ENCODE measurements at regions not wholly inside any gene's neighbourhood (a gene's known extent, or its start where the extent isn't known, plus 50 kb on each side); places are given as distances from the start of the nearest gene placed in this dataset.
A peak's percentile ranks its signal among the peaks of the same experiment; 100 is the strongest.

- Histone ChIP-seq H3K9me3 (ENCODE audit: control insufficient read depth in 4 of 4, low read length in 3 of 4) (no peaks in the 10 kb centered on the region), H3K4me1 (ENCODE audit: control insufficient read depth in 4 of 4, insufficient read depth in 4 of 4, low read length in 3 of 4) (peaks cover 0 to 9% (median 6%) of the 10 kb centered on the region in 4 donors), H3K27me3 (ENCODE audit: control insufficient read depth in 4 of 4, insufficient read depth in 4 of 4, low read length in 3 of 4) (peaks cover 0 to 6% (median 2%) of the 10 kb centered on the region in 4 donors), H3K36me3 (ENCODE audit: control insufficient read depth in 4 of 4, insufficient read depth in 3 of 4, low read depth in 1 of 4, low read length in 3 of 4) (no peaks in the 10 kb centered on the region), H3K9ac (ENCODE audit: low read depth in 1 of 2, low read length in 2 of 2) (no peak overlapping the region), H3K27ac (ENCODE audit: low read depth in 1 of 2, low read length in 2 of 2) (no peak overlapping the region), H3K4me3 (ENCODE audit: low read depth in 1 of 3, low read length in 3 of 3) (no peak overlapping the region)
- 73% methylated on average over 3 of the region's 3 CpGs for whole genome bisulfite sequencing
- no peak for DNase-seq (ENCODE audit: low spot score)
- TF ChIP-seq FOXA1 (IDR thresholded peaks at IDR 0.05) (no peak), FOXA2 (IDR thresholded peaks at IDR 0.05) (no peak), RXRA (IDR thresholded peaks at IDR 0.05) (no peak)
Measured at GRCh38 chr10:108913300-108913699, 1010.0 kb downstream of the XPNPEP1 start.

- peak; percentile 47 for DNase-seq (ENCODE audit: low spot score)
- H3K4me3 ChIP-seq (ENCODE audit: low read depth in 1 of 3, low read length in 3 of 3): peak overlapping the region; percentile 41 to 55 (median 49)
- TF ChIP-seq YY1 (IDR thresholded peaks at IDR 0.05): no peak
- peak; percentile 60 to 71 for TF ChIP-seq RAD21 (IDR thresholded peaks at IDR 0.05)
- H3K36me3 ChIP-seq (ENCODE audit: control insufficient read depth in 4 of 4, insufficient read depth in 3 of 4, low read depth in 1 of 4, low read length in 3 of 4): no peaks in the 10 kb centered on the region
- peaks cover 0 to 9% (median 6%) of the 10 kb centered on the region in 4 donors for H3K4me1 ChIP-seq (ENCODE audit: control insufficient read depth in 4 of 4, insufficient read depth in 4 of 4, low read length in 3 of 4)
- H3K27ac ChIP-seq (ENCODE audit: low read depth in 1 of 2, low read length in 2 of 2): no peak overlapping the region
- H3K9ac ChIP-seq (ENCODE audit: low read depth in 1 of 2, low read length in 2 of 2): no peak overlapping the region
- H3K9me3 ChIP-seq (ENCODE audit: control insufficient read depth in 4 of 4, low read length in 3 of 4): no peaks in the 10 kb centered on the region
- peaks cover 0 to 6% (median 2%) of the 10 kb centered on the region in 4 donors for H3K27me3 ChIP-seq (ENCODE audit: control insufficient read depth in 4 of 4, insufficient read depth in 4 of 4, low read length in 3 of 4)
- 3% methylated on average over 47 of the region's 47 CpGs for WGBS
Measured at GRCh38 chr10:108911814-108912541, 1011.3 kb downstream of the XPNPEP1 start.

- 95% methylated on average over 1 of the region's 1 CpG for WGBS
- Histone ChIP-seq H3K27ac (ENCODE audit: low read depth in 1 of 2, low read length in 2 of 2) (no peak overlapping the region), H3K9me3 (ENCODE audit: control insufficient read depth in 4 of 4, low read length in 3 of 4) (no peaks in the 10 kb centered on the region), H3K9ac (ENCODE audit: low read depth in 1 of 2, low read length in 2 of 2) (no peak overlapping the region), H3K27me3 (ENCODE audit: control insufficient read depth in 4 of 4, insufficient read depth in 4 of 4, low read length in 3 of 4) (peaks cover 0 to 3% (median under 1%) of the 10 kb centered on the region in 4 donors), H3K4me1 (ENCODE audit: control insufficient read depth in 4 of 4, insufficient read depth in 4 of 4, low read length in 3 of 4) (peaks cover 0 to 15% (median 10%) of the 10 kb centered on the region in 4 donors), H3K4me3 (ENCODE audit: low read depth in 1 of 3, low read length in 3 of 3) (no peak overlapping the region), H3K36me3 (ENCODE audit: control insufficient read depth in 4 of 4, insufficient read depth in 3 of 4, low read depth in 1 of 4, low read length in 3 of 4) (no peaks in the 10 kb centered on the region)
- no peak for DNase-seq (ENCODE audit: low spot score)
- TF ChIP-seq MAX (IDR thresholded peaks at IDR 0.05) (no peak), JUND (IDR thresholded peaks at IDR 0.05) (no peak), CTCF (IDR thresholded peaks at IDR 0.05; ENCODE audit: low read depth, low read length, missing input control) (no peak), RXRA (IDR thresholded peaks at IDR 0.05) (no peak), TAF1 (conservative IDR thresholded peaks at IDR 0.05) (no peak), SP1 (IDR thresholded peaks at IDR 0.05) (no peak), NR2F2 (IDR thresholded peaks at IDR 0.05) (no peak), GABPA (IDR thresholded peaks at IDR 0.05 in 1 of 2, conservative IDR thresholded peaks at IDR 0.05 in 1 of 2) (no peak)
Measured at GRCh38 chr10:108908096-108908495, 1015.2 kb downstream of the XPNPEP1 start.

- Histone ChIP-seq H3K9ac (ENCODE audit: low read depth in 1 of 2, low read length in 2 of 2) (no peak overlapping the region), H3K4me1 (ENCODE audit: control insufficient read depth in 4 of 4, insufficient read depth in 4 of 4, low read length in 3 of 4) (peaks cover 0 to 7% (median 4%) of the 10 kb centered on the region in 4 donors), H3K4me3 (ENCODE audit: low read depth in 1 of 3, low read length in 3 of 3) (no peak overlapping the region), H3K27ac (ENCODE audit: low read depth in 1 of 2, low read length in 2 of 2) (no peak overlapping the region), H3K27me3 (ENCODE audit: control insufficient read depth in 4 of 4, insufficient read depth in 4 of 4, low read length in 3 of 4) (peaks cover 0 to 3% (median 0%) of the 10 kb centered on the region in 4 donors), H3K9me3 (ENCODE audit: control insufficient read depth in 4 of 4, low read length in 3 of 4) (no peaks in the 10 kb centered on the region), H3K36me3 (ENCODE audit: control insufficient read depth in 4 of 4, insufficient read depth in 3 of 4, low read depth in 1 of 4, low read length in 3 of 4) (no peaks in the 10 kb centered on the region)
- no peak for DNase-seq (ENCODE audit: low spot score)
- WGBS: 84% methylated on average over 4 of the region's 4 CpGs
- TF ChIP-seq SP1 (IDR thresholded peaks at IDR 0.05): no peak
- no peak for TF ChIP-seq JUND (IDR thresholded peaks at IDR 0.05)
- no peak for TF ChIP-seq CTCF (IDR thresholded peaks at IDR 0.05; ENCODE audit: low read depth, low read length, missing input control)
- TF ChIP-seq EGR1 (IDR thresholded peaks at IDR 0.05; ENCODE audit: low read depth in 2 of 2): no peak
- TF ChIP-seq NR2F2 (IDR thresholded peaks at IDR 0.05): no peak
- no peak for TF ChIP-seq ZBTB33 (IDR thresholded peaks at IDR 0.05)
- no peak for TF ChIP-seq FOXA1 (IDR thresholded peaks at IDR 0.05)
- TF ChIP-seq HNF4A (conservative IDR thresholded peaks at IDR 0.05): no peak
- no peak for TF ChIP-seq GABPA (IDR thresholded peaks at IDR 0.05 in 1 of 2, conservative IDR thresholded peaks at IDR 0.05 in 1 of 2)
- TF ChIP-seq HNF4G (IDR thresholded peaks at IDR 0.05): no peak
- no peak for TF ChIP-seq RAD21 (IDR thresholded peaks at IDR 0.05)
- TF ChIP-seq YY1 (IDR thresholded peaks at IDR 0.05): no peak
Measured at GRCh38 chr10:108905821-108906220, 1017.5 kb downstream of the XPNPEP1 start.

Measured in liver (tissue), 8 donors.